ENCODE measurements at regions not wholly inside any gene's neighbourhood (a gene's known extent, or its start where the extent isn't known, plus 50 kb on each side); places are given as distances from the start of the nearest gene placed in this dataset.

GRCh38 chr22:49334449-49334789 lies 493.3 kb downstream of the BRD1 start:
- H3K27ac ChIP-seq: no peak overlapping the region
- TF ChIP-seq ZFX (IDR thresholded peaks at IDR 0.05; ENCODE audit: borderline replicate concordance) (no peak), CTCF (IDR thresholded peaks at IDR 0.05) (no peak)

GRCh38 chr22:49333206-49333605 lies 494.5 kb downstream of the BRD1 start:
- no peak overlapping the region for H3K27ac ChIP-seq
- no peak for TF ChIP-seq CTCF (IDR thresholded peaks at IDR 0.05)
- no peak for TF ChIP-seq ZFX (IDR thresholded peaks at IDR 0.05; ENCODE audit: borderline replicate concordance)

GRCh38 chr22:49332691-49333090 lies 495.0 kb downstream of the BRD1 start:
- no peak for TF ChIP-seq ZFX (IDR thresholded peaks at IDR 0.05; ENCODE audit: borderline replicate concordance)
- H3K27ac ChIP-seq: no peak overlapping the region

DNA sequence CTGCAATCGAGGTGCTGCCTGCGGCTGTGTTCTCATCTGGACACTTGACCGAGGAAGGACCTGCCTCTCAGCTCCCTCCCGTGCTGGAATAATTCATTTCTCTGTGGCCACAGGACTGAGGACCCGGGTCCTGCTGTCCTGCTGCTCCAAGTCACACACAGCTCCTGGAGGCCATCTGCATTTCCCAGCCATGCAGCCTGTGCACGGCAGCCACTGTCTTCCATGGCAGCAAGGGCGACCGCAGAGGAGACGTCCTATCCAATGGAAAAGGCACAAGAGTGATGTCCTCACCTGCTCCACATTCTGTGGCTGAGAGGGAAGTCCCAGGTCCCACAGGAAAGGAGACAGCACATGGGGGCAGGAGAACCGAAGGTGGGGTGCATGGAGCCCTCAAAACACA lies 495.8 kb downstream of the BRD1 start:
- no peak for TF ChIP-seq CTCF (IDR thresholded peaks at IDR 0.05)
- no peak for TF ChIP-seq ZFX (IDR thresholded peaks at IDR 0.05; ENCODE audit: borderline replicate concordance)
- H3K27ac ChIP-seq: no peak overlapping the region

- no peak for TF ChIP-seq ZFX (IDR thresholded peaks at IDR 0.05; ENCODE audit: borderline replicate concordance)
- TF ChIP-seq CTCF (IDR thresholded peaks at IDR 0.05): no peak
- H3K27ac ChIP-seq: no peak overlapping the region
These were observed 496.4 kb downstream of the BRD1 start for GRCh38 chr22:49331223-49331815.

DNA sequence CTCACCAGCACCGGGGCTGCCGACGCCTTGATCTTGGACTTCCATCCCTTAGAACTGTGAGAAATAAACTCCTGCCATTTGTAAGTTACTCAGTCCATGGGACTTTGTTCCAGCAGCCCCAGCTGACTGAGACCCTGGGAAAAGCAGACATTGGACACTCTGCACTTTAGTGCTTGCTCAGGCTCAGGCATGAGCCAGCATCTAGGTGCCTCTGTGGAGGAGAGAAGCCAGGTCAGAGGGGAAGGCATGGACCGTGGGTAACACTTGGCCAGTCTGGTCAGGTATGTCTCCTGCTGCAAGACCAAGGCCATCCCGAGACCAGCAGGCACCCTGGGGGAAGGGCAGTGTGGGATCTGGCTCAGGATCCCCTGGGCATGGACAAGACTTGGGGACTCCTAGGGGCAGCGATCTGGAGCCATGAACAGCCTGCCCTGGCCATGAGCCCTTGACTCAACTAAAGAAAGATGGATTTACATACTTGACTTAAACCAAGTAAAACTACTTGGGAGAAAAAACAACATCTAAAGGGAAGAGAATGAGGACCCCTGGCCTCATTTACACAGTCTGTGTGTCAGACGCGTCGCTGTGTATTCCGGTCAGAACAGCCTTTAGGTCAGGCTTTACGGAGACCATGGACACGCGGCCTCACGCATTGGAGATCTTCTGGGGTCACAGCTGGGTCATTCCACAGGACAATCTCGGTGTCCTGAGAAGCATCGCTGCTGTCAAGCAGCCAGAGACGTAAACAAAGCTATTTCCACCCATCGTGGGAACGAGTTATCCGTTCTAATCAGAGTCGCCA lies 497.1 kb downstream of the BRD1 start:
- no peak for TF ChIP-seq ZFX (IDR thresholded peaks at IDR 0.05; ENCODE audit: borderline replicate concordance)
- TF ChIP-seq CTCF (IDR thresholded peaks at IDR 0.05): no peak
- H3K27ac ChIP-seq: no peak overlapping the region

- no peak overlapping the region for H3K27ac ChIP-seq
These were observed 498.0 kb downstream of the BRD1 start for GRCh38 chr22:49329636-49330035.

More at GRCh38 chr22:49329636-49330035, 498.0 kb downstream of the BRD1 start:
- no peak for TF ChIP-seq ZFX (IDR thresholded peaks at IDR 0.05; ENCODE audit: borderline replicate concordance)
- no peak for TF ChIP-seq CTCF (IDR thresholded peaks at IDR 0.05)
